ENCODE measurements at regions not wholly inside any gene's neighbourhood (a gene's known extent, or its start where the extent isn't known, plus 50 kb on each side); places are given as distances from the start of the nearest gene placed in this dataset.

GRCh38 chr21:18608226-18608625, 204.6 kb upstream of the TMPRSS15 start:
- H3K9me3 Mint-ChIP-seq: no peaks in the 10 kb centered on the region
- intact Hi-C loops (cut with micrococcal nuclease): no loop called here
- CTCF ChIA-PET: no interaction called here
- DNase-seq: no peak
- no peaks in the 10 kb centered on the region for H3K36me3 Mint-ChIP-seq (ENCODE audit: low read depth)
- TF ChIP-seq CTCF (IDR thresholded peaks at IDR 0.05): no peak
- no peak for ATAC-seq
- no peaks in the 10 kb centered on the region for H3K27me3 Mint-ChIP-seq
- no peak overlapping the region for H3K27ac Mint-ChIP-seq
- no peak overlapping the region for H3K4me3 Mint-ChIP-seq
- POLR2A ChIA-PET: no interaction called here
- no peaks in the 10 kb centered on the region for H3K4me1 Mint-ChIP-seq (ENCODE audit: low read depth)

GRCh38 chr21:18614303-18614702, 210.7 kb upstream of the TMPRSS15 start:
- TF ChIP-seq CTCF (IDR thresholded peaks at IDR 0.05): no peak
- Mint-ChIP-seq H3K27me3 (no peaks in the 10 kb centered on the region), H3K27ac (no peak overlapping the region), H3K4me3 (no peak overlapping the region), H3K9me3 (no peaks in the 10 kb centered on the region), H3K4me1 (ENCODE audit: low read depth) (no peaks in the 10 kb centered on the region), H3K36me3 (ENCODE audit: low read depth) (no peaks in the 10 kb centered on the region)
- POLR2A ChIA-PET: no interaction called here
- DNase-seq: no peak
- intact Hi-C loops (cut with micrococcal nuclease): no loop called here
- CTCF ChIA-PET: no interaction called here
- no peak for ATAC-seq

GRCh38 chr21:18617291-18617690, 213.7 kb upstream of the TMPRSS15 start:
- intact Hi-C loops (cut with micrococcal nuclease): no loop called here
- ChIA-PET POLR2A (no interaction called here), CTCF (no interaction called here)
- no peaks in the 10 kb centered on the region for H3K36me3 Mint-ChIP-seq (ENCODE audit: low read depth)
- H3K4me1 Mint-ChIP-seq (ENCODE audit: low read depth): no peaks in the 10 kb centered on the region
- H3K4me3 Mint-ChIP-seq: no peak overlapping the region
- ATAC-seq (no peak), DNase-seq (no peak)
- no peaks in the 10 kb centered on the region for H3K27me3 Mint-ChIP-seq
- TF ChIP-seq CTCF (IDR thresholded peaks at IDR 0.05): no peak
- H3K9me3 Mint-ChIP-seq: no peaks in the 10 kb centered on the region
- H3K27ac Mint-ChIP-seq: no peak overlapping the region

GRCh38 chr21:18620436-18620835, 216.9 kb upstream of the TMPRSS15 start:
- H3K4me3 Mint-ChIP-seq: no peak overlapping the region
- no peak overlapping the region for H3K27ac Mint-ChIP-seq
- no peak for TF ChIP-seq CTCF (IDR thresholded peaks at IDR 0.05)
- ChIA-PET CTCF (no interaction called here), POLR2A (no interaction called here)
- no peak for ATAC-seq
- intact Hi-C loops (cut with micrococcal nuclease): no loop called here
- no peaks in the 10 kb centered on the region for H3K9me3 Mint-ChIP-seq
- no peaks in the 10 kb centered on the region for H3K4me1 Mint-ChIP-seq (ENCODE audit: low read depth)
- DNase-seq: no peak
- no peaks in the 10 kb centered on the region for H3K36me3 Mint-ChIP-seq (ENCODE audit: low read depth)
- no peaks in the 10 kb centered on the region for H3K27me3 Mint-ChIP-seq

GRCh38 chr21:18622383-18622782, 218.8 kb upstream of the TMPRSS15 start:
- no peak for DNase-seq
- POLR2A ChIA-PET: no interaction called here
- H3K4me3 Mint-ChIP-seq: no peak overlapping the region

More at GRCh38 chr21:18622383-18622782, 218.8 kb upstream of the TMPRSS15 start:
- Mint-ChIP-seq H3K9me3 (no peaks in the 10 kb centered on the region), H3K36me3 (ENCODE audit: low read depth) (no peaks in the 10 kb centered on the region), H3K4me1 (ENCODE audit: low read depth) (no peaks in the 10 kb centered on the region), H3K27ac (no peak overlapping the region), H3K27me3 (no peaks in the 10 kb centered on the region)
- intact Hi-C loops (cut with micrococcal nuclease): no loop called here
- CTCF ChIA-PET: no interaction called here
- TF ChIP-seq CTCF (IDR thresholded peaks at IDR 0.05): no peak
- no peak for ATAC-seq
